Psoas muscle (tissue), 7 donors: ENCODE measurements at regions not wholly inside any gene's neighbourhood (a gene's known extent, or its start where the extent isn't known, plus 50 kb on each side); places are given as distances from the start of the nearest gene placed in this dataset.

Experiments
- ATAC-seq, 4 donors: fragments of 200-7000 bp; cut with Tn5 transposase; one replicate each; pipeline ENCODE4 v1.9.1; 2020; ENCODE audit warnings: moderate library complexity in 3 of 4, mild to moderate bottlenecking in 2 of 4
- DNase-seq, 2 donors: peaks; one replicate each; pipeline ENCODE4 v3.0.0-alpha.2; 2020
- H3K27ac ChIP-seq: fragments of 200-600 bp; one replicate; pipeline ENCODE4 v1.8.0; 2022
- H3K27me3 ChIP-seq, 3 donors: fragments of 200-600 bp in 1 of 3; one replicate each; pipeline versions ENCODE4 v1.6.1 to v1.8.0; 2013 to 2022; ENCODE audit warnings: low read length in 2 of 3, mild to moderate bottlenecking in 2 of 3, moderate library complexity in 1 of 3; ENCODE audit not compliant: insufficient read depth in 3 of 3
- H3K36me3 ChIP-seq, 2 donors: fragments of 200-600 bp in 1 of 2; one replicate each; pipeline versions ENCODE4 v1.6.1 to v1.8.0; 2013 to 2022; ENCODE audit warnings: low read depth in 1 of 2, mild to moderate bottlenecking in 1 of 2, moderate library complexity in 1 of 2; ENCODE audit not compliant: insufficient read depth in 1 of 2
- H3K4me1 ChIP-seq: fragments of 200-600 bp; one replicate; pipeline ENCODE4 v1.8.0; 2022
- H3K4me3 ChIP-seq: fragments of 200-600 bp; one replicate; pipeline ENCODE4 v1.8.0; 2022; ENCODE audit warnings: mild to moderate bottlenecking
- H3K9me3 ChIP-seq: fragments of 200-600 bp; one replicate; pipeline ENCODE4 v1.8.0; 2022
- CTCF ChIP-seq: fragments of 200-600 bp; IDR thresholded peaks from one replicate; pipeline ENCODE4 v1.8.0; 2022; ENCODE audit warnings: antibody characterized with exemption
- WGBS, 3 donors: extraction: QIAGEN DNeasy Blood & Tissue Kit; methylation state at CpG; one replicate each; pipeline versions ENCODE4 v1.1.6 to v1.1.7; 2013; 5-methylcytosine and 5-hydroxymethylcytosine counted together
- intact Hi-C, 2 donors: fragments of 100-400 bp; cut with DNase I; formaldehyde crosslinking; loops; one replicate each; pipeline versions ENCODE4 v1.11.0 to v1.14.2; 2022
- donor health status: healthy with polysubstance abuse.
- donor health status: DM: no; HTN: no; CAD: no; lungs with moderate emphysema.
- donor health status: Bipolar disorder and iron deficiency.
- donor health status: healthy.
- donor health status: DM: yes; HTN: yes; CAD: no.
- donor health status: DM: no; HTN: no; CAD: no.
- donor health status: DM: yes; HTN: yes; CAD: no.

DNA sequence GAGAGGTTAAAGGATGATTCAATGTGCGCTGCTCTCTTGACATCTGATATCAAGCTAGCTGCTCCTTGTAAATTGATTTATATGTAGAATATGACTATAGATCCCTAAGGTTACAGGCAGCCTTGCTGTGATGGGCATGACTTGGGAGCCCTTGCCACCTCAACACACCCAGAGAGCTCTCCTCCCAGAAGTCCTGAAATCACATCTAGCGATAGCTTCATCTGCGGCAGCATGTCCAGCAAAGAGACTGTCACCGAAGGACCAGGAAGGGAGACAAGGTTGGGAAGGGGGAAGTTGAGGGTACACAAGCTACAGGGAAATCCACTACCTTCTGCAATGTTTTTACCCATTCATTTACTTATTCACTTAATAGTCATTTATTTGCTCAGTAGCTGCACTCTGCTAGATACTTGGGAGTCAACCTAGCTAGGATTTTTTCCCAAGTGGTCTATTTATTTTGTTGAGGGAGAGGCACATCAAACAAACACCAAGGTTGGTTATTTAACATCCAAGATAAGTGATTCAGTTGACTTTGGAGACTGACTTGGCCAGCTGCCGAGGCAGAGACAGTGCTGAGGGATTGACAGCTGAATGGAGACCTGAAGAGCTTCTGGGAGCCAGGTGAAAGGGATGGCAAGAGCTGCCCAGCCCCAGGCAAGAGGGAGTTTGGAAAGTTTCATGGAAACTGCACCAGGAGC, 205.8 kb upstream of the IL12A start:
- no peaks in the 10 kb centered on the region for H3K9me3 ChIP-seq
- 88 to 92% (median 90%) methylated on average over 5 of the region's 5 CpGs for WGBS, 3 donors
- H3K27me3 ChIP-seq: no peaks in the 10 kb centered on the region
- no peak for DNase-seq
- no peak for TF ChIP-seq CTCF
- H3K4me3 ChIP-seq: no peak overlapping the region
- intact Hi-C loops: loop anchor here in 1 of 2 donors (10.0 kb wide), 1 partner anchor 958 kb away; no protein-coding TSS in a partner anchor
- H3K4me1 ChIP-seq: no peaks in the 10 kb centered on the region
- no peaks in the 10 kb centered on the region for H3K36me3 ChIP-seq
- no peak overlapping the region for H3K27ac ChIP-seq
- ATAC-seq: no peak

GRCh38 chr3:159783780-159784742, 204.6 kb upstream of the IL12A start:
- WGBS, 3 donors: 63 to 68% (median 64%) methylated on average over 13 of the region's 13 CpGs
- H3K4me3 ChIP-seq: no peak overlapping the region
- ATAC-seq: no peak
- no peaks in the 10 kb centered on the region for H3K27me3 ChIP-seq
- no peaks in the 10 kb centered on the region for H3K9me3 ChIP-seq
- H3K27ac ChIP-seq: no peak overlapping the region
- H3K36me3 ChIP-seq: no peaks in the 10 kb centered on the region
- no peaks in the 10 kb centered on the region for H3K4me1 ChIP-seq
- intact Hi-C loops: loop anchor here in 1 of 2 donors (10.0 kb wide), 1 partner anchor 959 kb away; no protein-coding TSS in a partner anchor
- TF ChIP-seq CTCF: no peak
- DNase-seq: no peak

- no peaks in the 10 kb centered on the region for H3K9me3 ChIP-seq
- WGBS, 3 donors: 51 to 60% (median 55%) methylated on average over 1 of the region's 1 CpG
- ATAC-seq: no peak
- no peaks in the 10 kb centered on the region for H3K27me3 ChIP-seq
- H3K4me3 ChIP-seq: no peak overlapping the region
- H3K4me1 ChIP-seq: no peaks in the 10 kb centered on the region
- no peak overlapping the region for H3K27ac ChIP-seq
- H3K36me3 ChIP-seq: no peaks in the 10 kb centered on the region
- no peak for DNase-seq
- intact Hi-C loops: loop anchor here in 1 of 2 donors (10.0 kb wide), 1 partner anchor 960 kb away; no protein-coding TSS in a partner anchor
- no peak for TF ChIP-seq CTCF
These were observed 203.3 kb upstream of the IL12A start for GRCh38 chr3:159785273-159785708.

DNA sequence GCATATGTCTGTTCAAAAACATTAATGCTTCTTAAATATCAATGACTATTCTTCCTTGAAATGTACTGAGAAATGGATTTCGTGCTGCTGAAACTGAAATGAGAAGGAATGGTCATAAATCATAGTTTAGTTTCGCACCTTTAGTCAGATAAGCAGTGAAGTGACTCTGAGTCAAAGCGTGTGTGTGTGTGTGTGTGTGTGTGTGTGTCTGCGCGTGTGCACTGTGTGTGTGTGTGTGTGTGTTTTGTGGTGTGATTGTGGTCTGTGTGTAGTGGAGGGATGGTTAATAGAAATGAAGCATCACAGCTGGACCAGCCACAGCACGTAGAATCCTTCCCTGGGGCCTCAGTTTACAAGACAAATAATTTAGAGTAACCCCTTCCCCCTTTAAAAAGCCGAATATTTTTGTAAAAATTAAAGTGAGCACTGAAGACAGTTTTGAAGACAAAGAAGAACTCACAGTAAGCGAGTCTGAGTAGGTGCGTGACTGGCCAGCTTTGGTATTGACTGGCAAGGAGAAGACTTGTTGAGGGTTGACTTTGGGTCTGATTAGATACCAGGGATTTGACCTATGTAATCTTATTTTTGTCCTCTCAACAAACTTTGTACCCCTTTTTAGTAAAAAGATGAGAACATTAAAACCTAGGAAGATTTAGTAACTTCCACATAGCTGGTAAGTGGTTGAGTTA, 202.0 kb upstream of the IL12A start:
- no peaks in the 10 kb centered on the region for H3K9me3 ChIP-seq
- intact Hi-C loops: loop anchor here in 1 of 2 donors (10.0 kb wide), 1 partner anchor 962 kb away; no protein-coding TSS in a partner anchor
- DNase-seq (no peak), ATAC-seq (no peak)
- WGBS, 3 donors: 86 to 88% (median 87%) methylated on average over 9 of the region's 9 CpGs
- no peak overlapping the region for H3K27ac ChIP-seq
- TF ChIP-seq CTCF: no peak
- H3K27me3 ChIP-seq: no peaks in the 10 kb centered on the region
- no peak overlapping the region for H3K4me3 ChIP-seq
- no peaks in the 10 kb centered on the region for H3K36me3 ChIP-seq
- H3K4me1 ChIP-seq: no peaks in the 10 kb centered on the region
